Gastroesophageal sphincter (tissue), 4 donors: ENCODE measurements at regions not wholly inside any gene's neighbourhood (a gene's known extent, or its start where the extent isn't known, plus 50 kb on each side); places are given as distances from the start of the nearest gene placed in this dataset.

Experiments used
- ATAC-seq: fragments of 150-250 bp; one replicate; pipeline ENCODE4 v1.9.1; 2016; ENCODE audit warnings: mild to moderate bottlenecking, moderate library complexity
- H3K27ac ChIP-seq, 4 donors: fragments of 200-600 bp; sonication (generic) in 3 of 4; 1 replicate in 3 of 4; 2 replicates in 1 of 4; pipeline ENCODE4 v1.5.1; 2016 to 2019
- H3K27me3 ChIP-seq: fragments of 200-600 bp; sonication (generic); one replicate; pipeline ENCODE4 v1.5.1; 2019
- H3K36me3 ChIP-seq, 2 donors: fragments of 200-600 bp; sonication (generic); one replicate each; pipeline ENCODE4 v1.5.1; 2019; ENCODE audit warnings: control low read depth in 1 of 2
- H3K4me1 ChIP-seq, 3 donors: fragments of 200-600 bp; sonication (generic); 1 replicate in 2 of 3; 2 replicates in 1 of 3; pipeline ENCODE4 v1.5.1; 2016 to 2019; ENCODE audit warnings: control low read depth in 2 of 3
- H3K4me3 ChIP-seq, 2 donors: fragments of 200-600 bp; sonication (generic); one replicate each; pipeline ENCODE4 v1.5.1; 2019; ENCODE audit warnings: mild to moderate bottlenecking in 1 of 2, moderate library complexity in 1 of 2
- H3K9me3 ChIP-seq, 3 donors: fragments of 200-600 bp; sonication (generic); one replicate each; pipeline ENCODE4 v1.5.1; 2017 to 2019; ENCODE audit warnings: control low read depth in 2 of 3
- EP300 ChIP-seq: sonication (generic); formaldehyde crosslinking; IDR thresholded peaks from one replicate; pipeline ENCODE4 v1.6.1; 2017; ENCODE audit warnings: antibody characterized with exemption, mild to moderate bottlenecking
- POLR2A ChIP-seq, 2 donors: fragments of 450-650 bp; IDR thresholded peaks; one replicate each; pipeline ENCODE4 v1.6.1; 2017; ENCODE audit warnings: antibody characterized with exemption in 2 of 2, mild to moderate bottlenecking in 2 of 2, moderate library complexity in 1 of 2
- POLR2AphosphoS5 ChIP-seq: sonication (generic); formaldehyde crosslinking; IDR thresholded peaks from one replicate; pipeline ENCODE4 v1.6.1; 2017; ENCODE audit warnings: antibody characterized with exemption
- WGBS, 2 donors: methylation state at CpG; one replicate each; pipeline ENCODE4 v1.1.5; 2018; ENCODE audit warnings: low coverage in 1 of 2; 5-methylcytosine and 5-hydroxymethylcytosine counted together
- TF ChIP-seq, protein P1 (sequence below), 4 experiments: fragments of 200-600 bp in 2 of 4; fragments of 450-650 bp in 2 of 4; sonication (generic) in 1 of 4; IDR thresholded peaks; one replicate each; pipeline ENCODE4 v1.5.1; 2017 to 2019; ENCODE audit warnings: antibody characterized with exemption in 4 of 4, mild to moderate bottlenecking in 2 of 4, moderate library complexity in 2 of 4

GRCh38 chr12:46484396-46485061 lies 112.0 kb upstream of the SLC38A2 start:
- WGBS, 2 donors = 85 to 94% methylated on average over 5 of the region's 6 CpGs
- Histone ChIP-seq H3K4me1 (peaks cover 0 to 11% (median 1%) of the 10 kb centered on the region in 3 donors), H3K4me3 (no peak overlapping the region), H3K9me3 (no peaks in the 10 kb centered on the region), H3K27me3 (no peaks in the 10 kb centered on the region), H3K36me3 (no peaks in the 10 kb centered on the region), H3K27ac (no peak overlapping the region)
- no peak for ATAC-seq
- TF ChIP-seq EP300 (no peak), POLR2A (IDR thresholded peaks at IDR 0.05) (no peak), POLR2AphosphoS5 (no peak)
- TF ChIP-seq, protein P1, sequence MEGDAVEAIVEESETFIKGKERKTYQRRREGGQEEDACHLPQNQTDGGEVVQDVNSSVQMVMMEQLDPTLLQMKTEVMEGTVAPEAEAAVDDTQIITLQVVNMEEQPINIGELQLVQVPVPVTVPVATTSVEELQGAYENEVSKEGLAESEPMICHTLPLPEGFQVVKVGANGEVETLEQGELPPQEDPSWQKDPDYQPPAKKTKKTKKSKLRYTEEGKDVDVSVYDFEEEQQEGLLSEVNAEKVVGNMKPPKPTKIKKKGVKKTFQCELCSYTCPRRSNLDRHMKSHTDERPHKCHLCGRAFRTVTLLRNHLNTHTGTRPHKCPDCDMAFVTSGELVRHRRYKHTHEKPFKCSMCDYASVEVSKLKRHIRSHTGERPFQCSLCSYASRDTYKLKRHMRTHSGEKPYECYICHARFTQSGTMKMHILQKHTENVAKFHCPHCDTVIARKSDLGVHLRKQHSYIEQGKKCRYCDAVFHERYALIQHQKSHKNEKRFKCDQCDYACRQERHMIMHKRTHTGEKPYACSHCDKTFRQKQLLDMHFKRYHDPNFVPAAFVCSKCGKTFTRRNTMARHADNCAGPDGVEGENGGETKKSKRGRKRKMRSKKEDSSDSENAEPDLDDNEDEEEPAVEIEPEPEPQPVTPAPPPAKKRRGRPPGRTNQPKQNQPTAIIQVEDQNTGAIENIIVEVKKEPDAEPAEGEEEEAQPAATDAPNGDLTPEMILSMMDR (IDR thresholded peaks at IDR 0.05) = no peak

GRCh38 chr12:46483572-46484395 lies 111.2 kb upstream of the SLC38A2 start:
- TF ChIP-seq, protein P1 (IDR thresholded peaks at IDR 0.05) = no peak
- TF ChIP-seq POLR2AphosphoS5 (peak; percentile 39), POLR2A (IDR thresholded peaks at IDR 0.05) (no peak), EP300 (no peak)
- Histone ChIP-seq H3K27ac (no peak overlapping the region), H3K27me3 (no peaks in the 10 kb centered on the region), H3K4me3 (no peak overlapping the region), H3K4me1 (peaks cover 0 to 5% (median 0%) of the 10 kb centered on the region in 3 donors), H3K36me3 (no peaks in the 10 kb centered on the region), H3K9me3 (no peaks in the 10 kb centered on the region)
- WGBS, 2 donors = 84 to 95% methylated on average over 3 of the region's 4 CpGs
- ATAC-seq = peak; percentile 82

- no peaks in the 10 kb centered on the region for H3K36me3 ChIP-seq
- no peak overlapping the region for H3K4me3 ChIP-seq
- H3K4me1 ChIP-seq = peaks cover 0 to 5% (median 0%) of the 10 kb centered on the region in 3 donors
- 80% methylated on average over 1 of the region's 1 CpG for WGBS, 2 donors
- no peak for ATAC-seq
- H3K27ac ChIP-seq = no peak overlapping the region
- H3K27me3 ChIP-seq = no peaks in the 10 kb centered on the region
- TF ChIP-seq POLR2A (IDR thresholded peaks at IDR 0.05) (no peak), POLR2AphosphoS5 (no peak), EP300 (no peak)
- TF ChIP-seq, protein P1 (IDR thresholded peaks at IDR 0.05) = no peak
- H3K9me3 ChIP-seq = no peaks in the 10 kb centered on the region
Observed at GRCh38 chr12:46480724-46481123, 108.2 kb upstream of the SLC38A2 start.

DNA sequence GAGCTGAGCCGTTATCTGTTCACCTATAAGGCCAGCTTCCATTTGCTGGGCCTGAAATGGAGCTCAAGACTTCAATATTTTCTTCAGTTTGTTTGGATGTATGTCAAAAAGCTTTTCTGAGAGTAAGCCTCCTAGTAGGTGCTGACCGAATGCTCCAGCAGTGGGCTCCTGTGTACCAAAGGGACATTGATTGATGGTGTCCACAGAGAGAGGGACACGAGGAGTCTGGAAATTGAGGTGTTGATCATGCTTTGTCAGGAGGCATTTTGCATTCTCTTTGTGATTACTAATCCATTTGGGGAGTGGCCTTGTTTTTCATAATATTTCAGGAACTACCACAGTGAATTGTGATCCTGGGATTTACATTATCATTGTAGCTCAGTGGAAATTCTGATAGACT lies 107.7 kb upstream of the SLC38A2 start:
- H3K27ac ChIP-seq = no peak overlapping the region
- no peaks in the 10 kb centered on the region for H3K9me3 ChIP-seq
- no peaks in the 10 kb centered on the region for H3K36me3 ChIP-seq
- whole genome bisulfite sequencing, 2 donors = 79 to 86% methylated on average over 2 to 3 of the region's 3 CpGs
- ATAC-seq = no peak
- TF ChIP-seq, protein P1 (IDR thresholded peaks at IDR 0.05) = no peak
- no peak for TF ChIP-seq POLR2AphosphoS5
- TF ChIP-seq POLR2A (IDR thresholded peaks at IDR 0.05) = no peak
- no peak for TF ChIP-seq EP300
- no peak overlapping the region for H3K4me3 ChIP-seq
- peaks cover 0 to 5% (median 0%) of the 10 kb centered on the region in 3 donors for H3K4me1 ChIP-seq
- no peaks in the 10 kb centered on the region for H3K27me3 ChIP-seq
